Tibial nerve (tissue), 4 donors: ENCODE measurements at regions not wholly inside any gene's neighbourhood (a gene's known extent, or its start where the extent isn't known, plus 50 kb on each side); places are given as distances from the start of the nearest gene placed in this dataset.

ENCODE experiments used
- DNase-seq, 2 donors: peaks; one replicate each; pipeline ENCODE4 v3.0.0-alpha.2; 2019; ENCODE audit warnings: low spot score in 2 of 2
- H3K27ac ChIP-seq, 4 donors: fragments of 200-600 bp; sonication (generic) in 3 of 4; one replicate each; pipeline ENCODE4 v1.5.1; 2017 to 2019; ENCODE audit warnings: mild to moderate bottlenecking in 1 of 4
- H3K27me3 ChIP-seq, 2 donors: fragments of 200-600 bp; sonication (generic) in 1 of 2; one replicate each; pipeline versions ENCODE4 v1.5.1 to v1.6.0; 2017 to 2019
- H3K36me3 ChIP-seq, 3 donors: fragments of 200-600 bp; sonication (generic); one replicate each; pipeline ENCODE4 v1.5.1; 2018 to 2019
- H3K4me1 ChIP-seq, 4 donors: fragments of 200-600 bp; sonication (generic) in 3 of 4; one replicate each; pipeline ENCODE4 v1.5.1; 2017 to 2019
- H3K4me3 ChIP-seq, 4 donors: fragments of 200-600 bp; sonication (generic) in 3 of 4; one replicate each; pipeline ENCODE4 v1.5.1; 2017 to 2019; ENCODE audit warnings: mild to moderate bottlenecking in 1 of 4, moderate library complexity in 1 of 4
- H3K9me3 ChIP-seq, 4 donors: fragments of 200-600 bp; sonication (generic) in 3 of 4; one replicate each; pipeline ENCODE4 v1.5.1; 2017 to 2019
- EP300 ChIP-seq, 2 donors: sonication (generic); formaldehyde crosslinking; IDR thresholded peaks; one replicate each; pipeline ENCODE4 v1.6.1; 2017; ENCODE audit warnings: antibody characterized with exemption in 2 of 2, mild to moderate bottlenecking in 1 of 2
- POLR2A ChIP-seq, 2 donors: fragments of 450-650 bp; IDR thresholded peaks; one replicate each; pipeline ENCODE4 v1.6.1; 2017; ENCODE audit warnings: antibody characterized with exemption in 2 of 2, mild to moderate bottlenecking in 2 of 2, moderate library complexity in 2 of 2
- whole genome bisulfite sequencing, 2 donors: methylation state at CpG; one replicate each; pipeline ENCODE4 v1.1.5; 2018; 5-methylcytosine and 5-hydroxymethylcytosine counted together
- TF ChIP-seq, protein P1 (sequence below), 5 experiments: fragments of 200-600 bp in 3 of 5; fragments of 450-650 bp in 2 of 5; sonication (generic) in 3 of 5; IDR thresholded peaks; one replicate each; pipeline ENCODE4 v1.5.1; 2016 to 2019; ENCODE audit warnings: antibody characterized with exemption in 5 of 5, mild to moderate bottlenecking in 3 of 5, moderate library complexity in 2 of 5

DNA sequence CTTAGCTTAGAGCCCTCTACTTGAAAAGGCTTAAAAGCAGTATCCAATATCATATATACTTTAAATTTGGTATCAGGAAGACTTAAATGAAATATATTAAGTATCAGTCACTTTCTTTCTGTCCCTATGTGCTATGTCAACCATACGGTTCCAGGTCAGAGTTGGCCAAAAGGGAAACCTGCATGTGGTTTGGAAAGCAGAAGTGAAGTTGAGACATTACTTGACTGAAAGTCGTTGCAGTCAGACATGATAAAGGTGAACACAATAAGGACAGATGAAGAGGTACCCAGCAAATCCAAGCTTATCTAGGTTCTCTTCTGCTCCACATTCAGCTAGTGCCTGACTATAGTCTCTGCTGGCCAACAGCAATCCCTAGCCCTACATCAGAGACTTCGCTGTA, 336.8 kb downstream of the KCNA4 start:
- Histone ChIP-seq H3K27me3 (no peaks in the 10 kb centered on the region), H3K27ac (no peak overlapping the region), H3K36me3 (no peaks in the 10 kb centered on the region), H3K4me3 (no peak overlapping the region), H3K9me3 (no peaks in the 10 kb centered on the region), H3K4me1 (no peaks in the 10 kb centered on the region)
- DNase-seq, result no peak
- 83 to 87% methylated on average over 3 of the region's 3 CpGs for WGBS, 2 donors
- TF ChIP-seq POLR2A (IDR thresholded peaks at IDR 0.05), result no peak
- TF ChIP-seq, protein P1, sequence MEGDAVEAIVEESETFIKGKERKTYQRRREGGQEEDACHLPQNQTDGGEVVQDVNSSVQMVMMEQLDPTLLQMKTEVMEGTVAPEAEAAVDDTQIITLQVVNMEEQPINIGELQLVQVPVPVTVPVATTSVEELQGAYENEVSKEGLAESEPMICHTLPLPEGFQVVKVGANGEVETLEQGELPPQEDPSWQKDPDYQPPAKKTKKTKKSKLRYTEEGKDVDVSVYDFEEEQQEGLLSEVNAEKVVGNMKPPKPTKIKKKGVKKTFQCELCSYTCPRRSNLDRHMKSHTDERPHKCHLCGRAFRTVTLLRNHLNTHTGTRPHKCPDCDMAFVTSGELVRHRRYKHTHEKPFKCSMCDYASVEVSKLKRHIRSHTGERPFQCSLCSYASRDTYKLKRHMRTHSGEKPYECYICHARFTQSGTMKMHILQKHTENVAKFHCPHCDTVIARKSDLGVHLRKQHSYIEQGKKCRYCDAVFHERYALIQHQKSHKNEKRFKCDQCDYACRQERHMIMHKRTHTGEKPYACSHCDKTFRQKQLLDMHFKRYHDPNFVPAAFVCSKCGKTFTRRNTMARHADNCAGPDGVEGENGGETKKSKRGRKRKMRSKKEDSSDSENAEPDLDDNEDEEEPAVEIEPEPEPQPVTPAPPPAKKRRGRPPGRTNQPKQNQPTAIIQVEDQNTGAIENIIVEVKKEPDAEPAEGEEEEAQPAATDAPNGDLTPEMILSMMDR (IDR thresholded peaks at IDR 0.05), result no peak
- TF ChIP-seq EP300 (IDR thresholded peaks at IDR 0.05), result no peak

DNA sequence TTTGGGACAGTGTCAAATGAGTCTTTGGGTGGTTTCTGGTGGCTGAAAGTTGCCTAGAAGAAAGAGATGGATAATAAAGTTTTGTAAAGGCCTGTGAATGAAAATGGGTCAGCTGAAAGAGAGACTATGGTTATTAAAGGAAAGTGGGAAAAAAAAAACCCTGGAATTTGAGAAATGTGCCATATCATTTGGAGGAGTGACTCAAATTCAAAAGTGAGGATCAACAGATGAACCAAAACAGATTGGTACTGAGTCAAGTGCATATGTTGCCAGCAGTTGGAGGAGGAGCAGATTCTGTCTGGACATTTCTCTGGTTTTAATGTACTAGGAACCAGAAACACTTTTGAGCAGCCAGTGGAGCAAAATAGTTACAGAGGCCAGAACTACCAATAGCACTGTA, 339.8 kb downstream of the KCNA4 start:
- TF ChIP-seq EP300 (IDR thresholded peaks at IDR 0.05), result no peak
- TF ChIP-seq, protein P1 (IDR thresholded peaks at IDR 0.05), result no peak
- no peak for TF ChIP-seq POLR2A (IDR thresholded peaks at IDR 0.05)
- Histone ChIP-seq H3K36me3 (no peaks in the 10 kb centered on the region), H3K27ac (no peak overlapping the region), H3K9me3 (no peaks in the 10 kb centered on the region), H3K27me3 (no peaks in the 10 kb centered on the region), H3K4me3 (no peak overlapping the region), H3K4me1 (no peaks in the 10 kb centered on the region)
- no peak for DNase-seq

DNA sequence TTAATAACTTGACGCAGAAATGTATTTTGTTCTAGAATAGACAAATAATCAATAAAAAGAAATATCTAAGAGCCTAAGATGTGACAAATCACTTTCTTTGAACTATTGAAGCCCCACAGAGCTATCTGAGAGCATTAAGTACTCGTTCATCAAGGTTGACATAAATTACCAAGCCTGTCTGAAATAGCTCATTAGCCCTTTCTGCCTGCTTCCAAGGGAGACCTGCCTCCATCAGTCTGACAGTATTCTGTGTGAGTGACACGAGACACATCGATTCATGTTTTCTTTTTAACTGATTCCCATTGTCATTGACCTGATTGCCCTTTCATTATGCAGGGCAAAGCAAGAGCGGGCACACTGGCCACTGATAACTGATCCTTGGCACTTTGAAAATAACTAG, 347.5 kb downstream of the KCNA4 start:
- TF ChIP-seq EP300 (IDR thresholded peaks at IDR 0.05) (no peak), POLR2A (IDR thresholded peaks at IDR 0.05) (no peak)
- TF ChIP-seq, protein P1 (IDR thresholded peaks at IDR 0.05), result no peak
- Histone ChIP-seq H3K9me3 (peaks cover 0 to 9% (median 0%) of the 10 kb centered on the region in 4 donors), H3K27me3 (no peaks in the 10 kb centered on the region), H3K27ac (no peak overlapping the region), H3K4me1 (no peaks in the 10 kb centered on the region), H3K36me3 (no peaks in the 10 kb centered on the region), H3K4me3 (no peak overlapping the region)
- 64 to 65% methylated on average over 5 of the region's 5 CpGs for WGBS, 2 donors
- no peak for DNase-seq

DNA sequence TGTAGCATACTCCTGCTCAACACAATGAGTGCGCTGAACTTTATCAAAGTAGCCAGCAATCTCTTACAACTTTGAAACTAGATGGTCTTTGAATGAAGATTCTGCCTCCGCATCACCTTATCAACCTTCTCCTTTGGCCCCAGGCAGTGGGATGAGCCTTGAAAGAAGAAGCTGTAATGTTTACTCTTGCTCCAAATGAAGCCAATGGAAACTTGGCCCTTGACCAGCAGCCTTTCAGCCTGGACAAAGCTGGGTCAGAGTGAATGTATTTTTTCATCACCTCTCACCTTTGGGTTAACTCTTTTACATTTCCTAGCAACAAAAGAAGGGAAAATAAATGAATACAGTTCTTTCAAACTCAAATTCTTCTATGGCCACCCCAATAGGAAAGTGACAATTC, 359.1 kb downstream of the KCNA4 start:
- Histone ChIP-seq H3K27ac (no peak overlapping the region), H3K27me3 (no peaks in the 10 kb centered on the region), H3K9me3 (no peaks in the 10 kb centered on the region), H3K4me1 (no peaks in the 10 kb centered on the region), H3K36me3 (no peaks in the 10 kb centered on the region), H3K4me3 (no peak overlapping the region)
- no peak for DNase-seq
- 72 to 91% methylated on average over 2 of the region's 2 CpGs for WGBS, 2 donors
- TF ChIP-seq, protein P1 (IDR thresholded peaks at IDR 0.05), result no peak
- no peak for TF ChIP-seq POLR2A (IDR thresholded peaks at IDR 0.05)
- TF ChIP-seq EP300 (IDR thresholded peaks at IDR 0.05), result no peak

DNA sequence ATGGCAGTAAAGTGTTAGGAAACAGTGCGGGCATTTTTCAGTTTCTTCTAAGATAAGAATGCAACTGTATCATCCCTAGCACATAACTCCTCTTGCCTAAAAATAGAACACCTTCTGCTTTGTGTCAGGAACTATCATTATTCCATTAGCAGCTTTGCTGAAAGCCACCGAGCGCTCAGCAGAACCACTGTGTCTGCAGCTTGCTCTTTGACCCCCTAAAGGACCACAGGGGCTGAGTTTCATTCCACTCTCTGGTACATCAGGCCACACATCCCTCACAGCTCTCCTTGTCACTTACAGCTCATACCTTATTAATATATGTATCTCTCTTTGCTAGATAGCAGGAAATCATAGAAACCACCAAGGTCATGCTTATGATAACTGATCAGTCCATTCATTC, 360.2 kb downstream of the KCNA4 start:
- no peak for DNase-seq
- Histone ChIP-seq H3K9me3 (no peaks in the 10 kb centered on the region), H3K27me3 (no peaks in the 10 kb centered on the region), H3K27ac (no peak overlapping the region), H3K36me3 (no peaks in the 10 kb centered on the region), H3K4me1 (no peaks in the 10 kb centered on the region), H3K4me3 (no peak overlapping the region)
- 66 to 75% methylated on average over 3 of the region's 3 CpGs for WGBS, 2 donors
- TF ChIP-seq POLR2A (IDR thresholded peaks at IDR 0.05) (no peak), EP300 (IDR thresholded peaks at IDR 0.05) (no peak)
- TF ChIP-seq, protein P1 (IDR thresholded peaks at IDR 0.05), result no peak
